ENCODE measurements at regions not wholly inside any gene's neighbourhood (a gene's known extent, or its start where the extent isn't known, plus 50 kb on each side); places are given as distances from the start of the nearest gene placed in this dataset.
"Not testable (repeated sequence)": the region's sequence is repeated elsewhere in the genome, so short reads cannot be mapped to it uniquely, and the experiment has no call there.

- Histone ChIP-seq H3K4me3 (no peak overlapping the region), H3K27ac (no peak overlapping the region), H3K36me3 (replicated peaks in 1 of 2) (no peaks in the 10 kb centered on the region), H3K4me1 (replicated peaks in 1 of 2) (peaks cover 0 to 8% of the 10 kb centered on the region in 2 donors), H3K27me3 (no peaks in the 10 kb centered on the region), H3K9me3 (replicated peaks in 1 of 3) (no peaks in the 10 kb centered on the region)
- 81 to 87% (median 83%) methylated on average over 2 of the region's 2 CpGs for WGBS, 4 donors
- DNase-seq, result peak in 1 of 7 donors; percentile 22
- intact Hi-C loops (cut with DNase I), result no loop called here
- TF ChIP-seq CTCF (IDR thresholded peaks at IDR 0.05) (no peak), POLR2A (IDR thresholded peaks at IDR 0.05) (no peak)
These were observed 75.4 kb upstream of the ZFAND5 start for GRCh38 chr9:72440378-72440777.

GRCh38 chr9:72433616-72434267 lies 68.7 kb upstream of the ZFAND5 start:
- H3K27me3 ChIP-seq; DNase-seq; H3K27ac ChIP-seq; H3K4me3 ChIP-seq; H3K4me1 ChIP-seq (replicated peaks in 1 of 2); intact Hi-C loops (cut with DNase I); H3K36me3 ChIP-seq (replicated peaks in 1 of 2); H3K9me3 ChIP-seq (replicated peaks in 1 of 3): not testable (repeated sequence)
- WGBS, 4 donors, result 83 to 85% (median 85%) methylated on average over 12 of the region's 12 CpGs

GRCh38 chr9:72431036-72431435 lies 66.0 kb upstream of the ZFAND5 start:
- no peaks in the 10 kb centered on the region for H3K4me1 ChIP-seq (replicated peaks in 1 of 2)
- H3K4me3 ChIP-seq, result no peak overlapping the region
- H3K27me3 ChIP-seq, result no peaks in the 10 kb centered on the region
- no peak overlapping the region for H3K27ac ChIP-seq
- intact Hi-C loops (cut with DNase I), result no loop called here
- WGBS, 4 donors, result 62 to 75% (median 68%) methylated on average over 4 of the region's 4 CpGs
- TF ChIP-seq CTCF (IDR thresholded peaks at IDR 0.05) (no peak), POLR2A (IDR thresholded peaks at IDR 0.05) (no peak)
- no peak for DNase-seq
- H3K36me3 ChIP-seq (replicated peaks in 1 of 2), result no peaks in the 10 kb centered on the region
- no peaks in the 10 kb centered on the region for H3K9me3 ChIP-seq (replicated peaks in 1 of 3)

- TF ChIP-seq CTCF (IDR thresholded peaks at IDR 0.05) (no peak), POLR2A (IDR thresholded peaks at IDR 0.05) (no peak)
- H3K27ac ChIP-seq, result no peak overlapping the region
- no peaks in the 10 kb centered on the region for H3K9me3 ChIP-seq (replicated peaks in 1 of 3)
- 29 to 39% (median 34%) methylated on average over 1 of the region's 1 CpG for WGBS, 4 donors
- intact Hi-C loops (cut with DNase I), result no loop called here
- H3K4me1 ChIP-seq (replicated peaks in 1 of 2), result no peaks in the 10 kb centered on the region
- DNase-seq, result no peak
- no peaks in the 10 kb centered on the region for H3K36me3 ChIP-seq (replicated peaks in 1 of 2)
- no peaks in the 10 kb centered on the region for H3K27me3 ChIP-seq
- no peak overlapping the region for H3K4me3 ChIP-seq
These were observed 63.3 kb upstream of the ZFAND5 start for GRCh38 chr9:72428329-72428728.

GRCh38 chr9:72427801-72428200 lies 62.8 kb upstream of the ZFAND5 start:
- H3K9me3 ChIP-seq (replicated peaks in 1 of 3), result no peaks in the 10 kb centered on the region
- WGBS, 4 donors, result 88 to 92% (median 91%) methylated on average over 1 of the region's 1 CpG

More at GRCh38 chr9:72427801-72428200, 62.8 kb upstream of the ZFAND5 start:
- no peak overlapping the region for H3K27ac ChIP-seq
- no peaks in the 10 kb centered on the region for H3K27me3 ChIP-seq
- H3K4me1 ChIP-seq (replicated peaks in 1 of 2), result no peaks in the 10 kb centered on the region
- no peak overlapping the region for H3K4me3 ChIP-seq
- H3K36me3 ChIP-seq (replicated peaks in 1 of 2), result no peaks in the 10 kb centered on the region
- TF ChIP-seq POLR2A (IDR thresholded peaks at IDR 0.05) (no peak), CTCF (IDR thresholded peaks at IDR 0.05) (no peak)
- DNase-seq, result no peak
- intact Hi-C loops (cut with DNase I), result no loop called here
